NCI-H2171 (cell line): ENCODE measurements at regions not wholly inside any gene's neighbourhood (a gene's known extent, or its start where the extent isn't known, plus 50 kb on each side); places are given as distances from the start of the nearest gene placed in this dataset.

Experiments used
- DNase-seq: peaks from one replicate; lab custom pipeline; 2025; lab: John Stamatoyannopoulos, UW

DNA sequence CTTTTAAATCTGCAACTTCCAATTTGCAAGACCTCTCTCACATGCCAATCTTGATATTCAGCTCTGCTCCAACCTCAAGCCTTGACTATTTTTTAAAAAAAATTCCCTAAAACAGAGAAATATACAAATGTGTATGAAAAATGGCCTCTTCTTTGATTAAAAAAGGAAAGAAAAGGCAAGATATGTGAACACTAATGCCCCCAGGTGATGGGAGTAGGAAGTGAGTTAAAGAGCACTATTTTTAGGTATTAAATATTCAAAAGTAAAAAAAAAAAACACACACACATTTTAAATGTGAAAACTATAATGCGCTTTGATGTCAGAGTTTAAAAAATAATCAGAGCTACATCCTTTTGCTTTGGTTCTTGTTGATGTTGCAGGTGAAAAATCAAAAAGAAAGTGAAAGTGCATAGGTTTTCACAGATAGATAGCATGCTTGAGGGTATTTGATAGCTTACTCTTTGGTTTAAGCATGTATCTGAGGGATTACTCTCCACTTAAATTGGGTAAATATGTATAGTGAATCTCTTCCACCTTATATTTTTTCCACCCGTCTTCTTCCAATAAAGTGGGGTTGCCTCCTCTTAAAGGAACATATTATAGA lies 406.0 kb upstream of the POU3F3 start:
- DNase-seq, result no peak

DNA sequence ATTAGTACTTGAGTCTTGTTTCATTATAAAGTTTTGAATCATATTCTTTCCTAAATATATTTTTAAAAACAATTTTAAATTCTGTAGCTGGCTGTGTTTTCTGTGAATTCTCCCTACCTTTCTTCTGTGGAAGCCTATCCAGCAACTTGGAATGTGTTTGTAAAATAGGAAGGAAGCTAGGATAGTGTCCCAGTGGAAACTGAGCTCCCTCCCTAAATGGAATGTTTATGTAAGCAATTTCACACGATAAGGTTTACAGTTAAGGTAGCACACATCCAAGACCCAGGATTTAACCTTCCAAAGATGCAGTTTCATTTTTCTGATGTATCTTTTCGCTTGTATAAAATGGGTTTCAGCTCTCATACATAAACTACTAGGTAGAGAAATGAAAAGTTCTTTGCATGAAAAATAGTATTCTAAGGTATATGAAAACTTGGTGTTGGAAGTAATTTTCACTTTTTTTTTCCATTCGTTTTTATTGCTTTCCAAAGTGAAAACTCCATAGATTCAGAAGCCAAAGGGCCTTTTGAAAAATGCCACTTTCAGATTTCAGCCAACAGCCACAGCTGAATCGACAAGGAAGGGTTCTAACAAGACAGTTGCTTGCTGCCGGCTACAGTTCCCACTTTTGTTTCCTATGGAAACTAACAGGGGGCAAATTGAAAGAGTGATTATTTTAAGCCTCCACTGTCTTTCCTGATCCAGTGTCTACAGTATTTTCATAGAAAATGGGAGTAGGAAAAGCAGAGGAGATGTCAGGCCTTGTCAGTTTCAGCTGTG lies 405.1 kb upstream of the POU3F3 start:
- DNase-seq, result no peak

DNA sequence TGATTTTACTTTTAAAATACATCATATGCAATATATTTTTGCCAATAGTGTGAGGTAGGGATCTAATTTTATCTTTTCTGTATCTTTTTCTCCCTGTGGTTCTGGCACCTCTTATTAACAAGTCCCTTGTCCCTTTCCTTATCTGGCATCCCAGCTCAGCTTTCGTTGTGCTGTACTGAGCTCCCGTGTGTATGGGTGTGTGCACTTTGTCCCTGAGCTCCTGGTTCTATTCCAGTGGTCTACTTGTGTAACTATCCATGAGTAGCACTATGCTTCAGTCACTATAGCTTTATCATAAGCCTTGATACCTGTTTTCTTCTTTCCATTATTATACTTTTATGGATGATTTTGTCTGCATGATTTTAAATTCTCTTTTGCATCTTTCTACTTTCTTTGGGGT lies 401.4 kb upstream of the POU3F3 start:
- no peak for DNase-seq

DNA sequence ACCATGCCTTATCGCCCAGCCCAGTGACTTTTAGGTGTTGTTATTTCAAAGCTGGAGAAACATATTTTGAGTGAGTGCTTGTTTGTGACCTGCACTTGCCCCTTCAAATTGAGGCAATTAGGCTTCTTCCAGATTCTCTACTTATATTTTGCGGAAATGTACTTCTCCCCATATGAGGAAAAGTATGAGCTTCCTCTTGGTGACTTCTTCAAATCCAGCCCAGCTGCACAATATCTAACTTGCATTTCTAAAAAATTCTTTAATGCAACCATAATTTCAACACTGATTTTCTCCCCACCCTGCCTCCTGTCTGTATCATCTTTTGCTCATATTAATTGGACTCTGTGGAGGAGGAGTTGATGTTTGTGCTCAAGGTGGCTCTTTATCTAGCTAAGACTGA lies 391.2 kb upstream of the POU3F3 start:
- DNase-seq, result no peak

DNA sequence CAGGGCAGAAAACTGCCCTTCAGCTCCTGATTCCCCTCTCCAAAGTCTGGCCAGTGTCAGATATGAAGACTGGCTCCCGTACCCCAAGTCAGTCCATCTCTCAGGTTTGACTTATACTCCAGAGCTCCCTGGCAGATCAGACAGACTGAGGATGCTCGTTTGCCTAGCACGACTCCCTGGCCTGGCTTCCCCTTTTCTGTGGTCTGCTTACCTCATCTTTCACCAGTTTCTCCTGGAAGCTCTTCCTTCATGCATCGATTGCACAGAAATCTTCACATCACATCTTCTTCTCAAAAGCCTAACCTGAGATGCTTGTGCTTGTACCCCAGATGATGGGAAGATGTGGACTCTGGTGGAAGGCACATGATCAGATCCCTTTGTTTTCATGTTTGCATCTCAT lies 387.9 kb upstream of the POU3F3 start:
- no peak for DNase-seq

DNA sequence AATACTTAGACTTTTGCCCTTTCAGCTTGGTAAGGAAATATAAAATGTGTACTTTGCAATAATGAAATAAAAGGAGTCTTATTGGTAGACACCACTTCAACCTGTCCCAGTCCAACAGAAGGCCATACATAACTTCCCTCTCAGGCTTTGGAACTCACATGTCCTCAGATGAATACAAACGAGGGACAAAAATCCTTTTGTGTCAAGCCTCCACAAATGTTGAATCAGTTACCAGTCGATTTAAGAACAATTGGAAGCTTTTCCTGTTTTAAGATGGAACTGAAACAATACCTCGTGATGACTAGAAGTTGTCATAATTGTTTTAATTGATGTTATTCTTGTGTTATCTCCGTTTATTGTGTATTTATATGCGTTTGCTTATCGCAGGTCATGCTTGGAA lies 385.1 kb upstream of the POU3F3 start:
- no peak for DNase-seq

DNA sequence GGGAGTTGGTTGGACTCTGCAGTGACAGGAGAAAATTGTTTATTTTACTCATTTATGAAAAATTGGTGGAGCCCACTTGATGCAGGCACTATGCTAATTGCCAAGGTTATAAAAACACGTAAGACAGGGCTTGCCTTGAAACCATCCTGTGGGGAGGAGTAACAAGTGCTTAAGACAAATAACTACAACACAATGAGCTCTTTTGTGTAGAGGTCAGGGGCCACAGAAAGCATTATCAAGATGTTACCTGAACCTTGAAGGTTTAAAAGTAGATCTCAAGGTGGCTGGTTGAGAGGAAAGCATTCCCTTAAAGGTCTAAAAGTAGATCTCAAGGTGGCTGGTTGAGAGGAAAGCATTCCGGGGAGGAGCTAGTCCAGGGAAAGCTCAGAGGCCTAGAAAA lies 381.8 kb upstream of the POU3F3 start:
- no peak for DNase-seq

DNA sequence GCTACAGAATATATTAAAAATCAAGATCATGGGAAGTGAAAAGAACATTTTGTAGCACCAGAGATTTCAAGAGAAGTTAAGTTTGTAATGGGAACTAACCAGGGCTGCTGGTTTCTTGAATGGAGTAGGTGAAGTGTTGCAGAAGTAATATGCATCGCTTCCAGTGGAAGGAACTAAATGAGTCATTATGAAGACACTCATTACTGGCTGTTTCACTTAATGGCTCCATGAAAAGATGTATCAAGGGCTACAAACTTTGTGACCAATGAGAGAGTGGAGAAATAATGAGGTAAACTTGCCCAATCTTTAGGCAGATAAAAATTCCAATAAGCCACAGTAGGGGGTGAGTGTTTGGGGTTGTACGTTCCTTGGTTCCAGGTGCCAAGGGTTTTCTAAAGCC lies 380.4 kb upstream of the POU3F3 start:
- no peak for DNase-seq

DNA sequence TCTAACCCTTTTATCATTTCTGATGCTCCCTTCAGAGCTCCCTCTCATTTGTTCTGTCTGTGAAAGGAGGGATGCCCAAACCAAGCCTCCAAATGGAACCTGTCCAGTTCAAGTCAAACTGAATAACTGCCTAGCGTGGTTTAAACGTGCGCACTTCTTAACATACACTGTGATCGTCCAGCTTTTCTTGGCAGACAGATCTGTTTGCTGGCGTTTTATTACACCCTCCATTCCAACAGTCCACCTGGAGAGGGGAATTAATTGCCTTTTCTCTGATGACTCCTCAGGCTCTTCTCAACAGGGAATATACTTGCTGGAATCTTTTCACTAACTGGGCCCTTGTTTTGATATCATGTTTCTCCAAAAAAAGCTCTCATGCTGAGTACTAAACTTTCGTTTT lies 379.2 kb upstream of the POU3F3 start:
- DNase-seq, result no peak

DNA sequence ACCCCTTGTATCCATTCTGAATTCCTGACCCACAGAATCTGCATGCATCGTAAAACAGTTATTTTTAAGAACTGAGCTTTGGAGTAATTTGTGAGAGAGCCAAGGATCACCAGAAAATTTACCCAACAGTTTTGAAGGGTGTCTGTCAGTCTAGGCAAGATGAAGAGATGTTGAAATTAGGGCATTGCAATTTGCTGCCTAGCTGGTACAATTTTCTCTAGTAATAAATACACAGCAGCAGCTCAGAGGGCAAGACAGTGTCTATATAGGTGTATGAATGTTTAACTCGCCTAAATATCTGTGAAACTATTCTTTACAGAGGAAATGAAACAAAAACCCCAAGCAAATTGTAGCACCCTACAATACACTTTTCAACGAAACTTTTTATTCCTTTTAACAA lies 377.8 kb upstream of the POU3F3 start:
- DNase-seq, result no peak

DNA sequence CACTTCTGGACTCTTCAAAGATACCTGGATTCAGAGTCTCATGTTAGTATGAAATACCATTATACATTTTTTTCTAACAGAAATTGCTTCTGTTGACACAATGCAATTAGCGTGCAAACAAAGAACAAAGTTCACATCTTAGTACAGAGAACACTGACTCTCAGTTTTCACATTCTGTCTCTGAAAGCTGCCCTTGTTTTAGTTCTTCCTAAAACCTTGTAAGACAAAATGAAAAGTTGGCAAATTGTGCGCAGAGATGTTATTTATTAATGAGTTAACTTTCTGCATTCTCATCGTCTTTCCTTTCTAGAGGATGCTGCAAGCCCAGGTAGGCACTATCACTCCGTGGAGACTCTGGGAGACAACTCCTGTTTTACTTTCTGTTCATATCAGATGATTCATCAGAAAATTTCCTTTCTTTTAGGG lies 377.3 kb upstream of the POU3F3 start:
- DNase-seq, result no peak

DNA sequence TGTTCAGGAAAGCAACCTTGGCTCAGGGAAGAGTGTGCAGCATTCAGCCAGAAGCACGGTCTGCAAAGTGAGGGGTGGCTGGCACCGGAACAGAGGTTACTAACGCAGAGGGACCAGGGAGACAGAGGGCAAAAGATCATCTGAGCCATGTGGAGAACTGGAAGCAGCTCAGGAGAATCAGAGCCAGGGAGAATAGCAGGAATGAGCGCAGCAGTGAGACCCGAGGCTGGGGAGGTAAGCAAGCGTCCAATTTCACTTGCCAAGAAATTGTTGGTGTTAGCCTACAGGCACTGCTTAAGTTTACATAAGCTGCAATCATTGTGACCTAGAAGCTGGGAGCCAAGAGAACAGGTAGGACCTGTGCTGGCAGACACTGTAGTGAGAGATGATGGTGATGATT lies 372.6 kb upstream of the POU3F3 start:
- no peak for DNase-seq

DNA sequence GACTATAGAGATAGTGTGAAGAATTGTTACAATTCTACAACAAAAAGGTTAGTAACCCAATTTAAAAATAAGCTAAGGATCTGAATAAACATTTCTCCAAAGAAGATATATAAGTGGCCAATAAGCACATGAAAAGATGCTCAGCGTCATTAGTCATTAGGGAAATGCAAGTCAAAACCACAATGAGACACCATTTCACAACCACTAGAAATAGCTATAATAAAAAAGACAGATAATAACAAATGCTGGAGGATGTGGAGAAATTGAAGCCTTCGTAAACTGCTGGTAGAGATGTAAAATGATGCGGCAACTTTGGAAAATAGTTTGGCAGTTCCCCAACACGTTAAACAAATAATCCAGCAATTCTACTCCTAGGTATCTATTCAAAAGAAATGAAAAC lies 366.5 kb upstream of the POU3F3 start:
- DNase-seq, result no peak

DNA sequence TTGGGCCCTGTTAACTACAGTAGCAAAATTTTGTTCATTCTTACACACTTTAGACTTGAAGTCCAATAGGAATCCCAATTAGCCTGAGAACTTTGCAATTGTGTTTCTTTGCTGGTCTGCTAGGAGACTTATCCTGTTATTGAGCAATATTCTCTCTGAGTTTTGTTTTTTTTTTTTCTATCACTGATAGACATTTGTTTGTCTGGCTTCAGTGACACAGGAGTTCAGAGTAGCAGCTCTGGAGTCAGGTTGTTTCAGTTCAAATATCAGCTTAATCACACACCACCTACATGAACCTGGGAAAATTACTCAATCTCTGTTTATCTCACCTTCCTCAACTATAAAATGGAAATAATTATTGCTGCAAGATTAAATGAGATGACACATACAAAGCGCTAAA lies 360.2 kb upstream of the POU3F3 start:
- DNase-seq, result no peak

DNA sequence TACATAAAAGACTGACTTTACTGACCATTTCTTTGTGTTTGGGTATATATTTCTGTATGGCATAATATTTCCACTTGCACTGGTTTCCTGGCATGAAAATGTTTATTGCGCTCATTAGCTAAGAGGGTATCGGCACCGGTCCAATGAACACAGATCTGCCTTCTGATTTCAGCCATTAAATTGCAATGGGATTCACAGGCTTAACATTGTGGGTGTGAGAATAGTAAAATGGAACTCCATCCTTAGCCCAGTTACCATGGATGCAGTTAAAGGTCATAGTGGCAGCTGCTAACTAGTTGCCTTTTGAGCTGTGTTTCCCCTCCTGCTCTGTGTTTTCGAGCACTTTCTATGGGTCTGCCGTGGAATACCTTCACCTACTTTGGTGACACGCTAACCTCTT lies 352.6 kb upstream of the POU3F3 start:
- DNase-seq, result no peak

DNA sequence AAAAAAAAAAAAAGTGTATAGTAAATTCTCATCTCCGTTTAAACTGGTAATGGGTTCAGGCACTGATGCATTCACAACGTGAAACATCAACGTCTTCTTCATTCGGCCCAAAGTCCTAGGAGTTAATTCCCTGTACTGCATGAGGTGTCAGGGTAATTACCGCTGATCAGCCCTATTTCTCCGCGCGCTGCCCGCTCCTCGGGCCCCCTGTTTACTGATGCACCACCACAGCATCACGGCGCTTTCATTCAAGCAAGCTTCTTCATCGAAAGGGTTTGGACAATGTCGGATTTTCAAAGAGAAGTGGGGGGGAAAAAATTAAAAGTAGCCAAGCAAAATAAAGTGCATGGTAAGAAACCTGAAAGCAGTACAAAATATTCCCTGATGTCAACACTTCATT lies 352.0 kb upstream of the POU3F3 start:
- DNase-seq, result no peak

DNA sequence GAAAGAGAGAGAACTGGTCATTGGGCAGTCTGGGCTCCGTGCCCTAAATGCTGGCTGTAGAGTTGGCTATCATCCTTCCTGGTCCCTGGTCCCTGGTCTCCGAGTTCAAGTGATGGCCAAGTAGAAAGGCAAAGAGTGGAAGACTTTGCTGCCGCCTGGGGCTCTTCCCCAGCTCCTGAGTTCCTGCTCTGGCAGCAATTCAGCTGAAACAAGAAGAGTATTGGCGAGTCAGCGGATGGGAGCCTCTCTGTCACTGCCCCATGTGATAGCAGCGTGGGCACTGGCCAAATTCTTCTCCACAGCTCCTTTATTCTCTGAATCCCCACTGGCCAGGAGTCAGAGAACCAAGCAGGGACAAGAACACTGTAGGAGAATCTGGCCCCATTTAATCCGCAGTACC lies 351.0 kb upstream of the POU3F3 start:
- DNase-seq, result no peak

DNA sequence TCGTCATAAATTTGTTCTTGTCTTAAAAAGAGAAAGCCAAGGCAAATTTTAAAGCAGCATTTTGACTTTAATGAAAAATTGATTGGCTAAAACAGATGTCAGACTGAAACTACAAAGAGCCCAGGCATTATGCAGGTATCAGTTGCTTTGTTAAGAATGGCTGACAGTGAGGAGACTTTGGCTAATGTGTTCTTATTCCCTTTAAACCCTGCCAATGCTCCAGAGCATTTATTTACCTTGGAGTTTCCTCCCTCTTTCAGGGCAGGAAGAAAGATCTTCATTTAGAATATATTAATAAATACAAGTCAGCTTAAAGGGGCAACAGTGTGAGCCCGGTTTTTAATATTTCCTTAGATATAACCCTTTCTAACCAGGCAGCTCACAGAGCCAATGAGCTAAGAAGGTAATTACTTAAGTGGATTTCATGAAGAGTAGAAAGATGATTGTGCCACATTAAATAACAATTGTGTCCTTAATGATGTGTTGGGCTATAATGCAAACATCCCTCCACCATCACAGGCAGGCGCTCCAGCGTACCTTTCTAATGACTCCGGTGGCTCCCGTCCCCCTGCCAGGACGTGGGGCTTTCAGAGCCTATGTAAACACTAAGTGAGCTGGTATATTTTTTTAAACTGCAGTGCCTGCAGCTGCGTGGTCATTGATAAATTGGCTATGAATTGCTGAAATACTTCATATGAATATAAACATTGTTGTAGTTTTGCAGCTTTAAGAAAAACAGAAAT lies 349.4 kb upstream of the POU3F3 start:
- no peak for DNase-seq

DNA sequence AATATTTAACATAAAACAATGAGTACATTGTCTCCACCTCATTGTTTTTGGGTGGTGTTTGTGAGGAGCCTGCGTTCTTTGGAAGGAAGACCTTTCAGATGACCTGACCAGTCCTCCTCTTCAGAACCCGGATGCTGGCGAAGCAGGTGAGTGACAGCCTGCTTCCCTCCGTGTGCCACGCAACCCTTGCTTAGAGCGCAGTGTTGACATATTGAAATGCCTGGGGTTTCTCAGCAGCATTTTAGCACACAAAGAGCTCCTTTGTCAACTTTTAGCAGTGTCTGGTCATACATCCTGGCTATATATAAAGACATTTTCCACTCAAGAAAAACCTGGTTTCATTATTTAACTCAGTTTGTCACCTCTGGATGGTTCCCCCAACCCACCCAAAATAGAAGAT lies 335.7 kb upstream of the POU3F3 start:
- no peak for DNase-seq

DNA sequence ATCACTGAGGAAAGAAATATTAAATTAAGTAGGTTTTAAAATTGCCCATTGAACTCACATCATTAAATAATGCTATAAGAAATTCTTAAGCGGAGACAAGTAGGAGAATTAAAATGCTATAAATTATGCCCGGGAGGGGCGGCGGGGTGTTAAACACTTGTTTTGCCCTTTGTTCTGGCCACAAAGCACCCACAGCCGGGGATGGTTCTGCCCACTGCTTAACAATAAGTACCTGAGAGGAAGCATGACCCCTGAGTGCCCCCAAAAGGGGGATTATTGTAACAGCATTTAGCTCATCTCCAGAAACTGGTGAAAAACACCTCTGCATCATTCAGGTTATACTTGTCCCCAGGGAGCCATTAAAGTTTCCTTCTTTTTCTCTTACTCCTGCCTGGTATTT lies 332.7 kb upstream of the POU3F3 start:
- DNase-seq, result no peak

DNA sequence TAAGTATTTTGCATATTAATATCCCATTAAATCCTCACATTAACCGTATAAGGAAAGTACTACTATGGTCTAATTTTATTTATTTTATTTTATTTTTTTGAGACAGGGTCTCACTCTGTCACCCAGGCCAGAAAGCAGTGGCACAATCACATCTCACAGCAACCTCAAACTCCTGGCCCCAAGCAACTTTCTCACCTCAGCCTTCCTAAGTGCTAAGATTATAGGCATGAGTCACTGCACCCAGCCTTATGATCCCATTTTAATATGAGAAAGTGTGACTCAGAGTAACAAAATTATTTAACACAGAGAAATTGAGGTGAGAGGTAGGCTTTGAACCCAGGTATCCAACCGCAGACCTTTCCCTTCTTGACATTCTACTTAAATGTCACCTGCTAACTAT lies 330.0 kb upstream of the POU3F3 start:
- DNase-seq, result no peak

DNA sequence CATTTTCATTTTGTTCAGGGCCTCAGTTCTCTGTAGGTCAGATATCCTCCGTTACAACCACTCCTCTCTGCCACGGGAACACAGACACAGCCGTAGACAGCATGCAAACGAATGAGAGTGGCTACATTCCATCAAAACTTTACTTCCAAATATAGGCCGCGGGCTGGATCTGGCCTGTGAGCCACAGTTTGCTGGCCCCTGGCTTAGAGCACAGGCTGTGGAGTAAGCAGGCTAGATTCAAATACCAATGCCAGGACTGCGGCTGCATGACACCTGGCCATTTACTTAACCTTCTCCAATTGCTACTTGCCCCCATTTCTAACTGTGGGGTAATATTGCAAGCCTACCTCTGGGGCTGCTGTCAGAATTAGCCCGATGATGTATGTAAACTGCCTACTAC lies 325.8 kb upstream of the POU3F3 start:
- DNase-seq, result no peak

DNA sequence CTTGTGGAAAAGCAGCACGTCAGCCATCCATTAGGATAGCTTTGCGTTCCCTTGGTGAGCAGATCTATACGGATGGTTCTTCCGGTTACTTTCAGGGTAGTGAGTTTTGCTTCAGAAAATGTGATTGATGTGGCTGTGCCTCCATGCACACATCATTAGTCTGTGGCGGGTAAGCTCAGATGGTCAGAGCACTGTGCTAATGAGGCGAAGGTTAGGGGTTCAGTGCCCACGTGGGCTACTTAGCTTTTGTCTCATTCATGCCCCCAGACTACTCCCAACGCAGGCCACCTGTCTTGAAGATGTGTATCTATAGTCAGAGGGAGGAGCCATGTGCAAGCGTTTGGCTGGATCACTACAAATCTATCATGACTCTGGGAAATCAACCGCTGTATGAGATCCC lies 322.8 kb upstream of the POU3F3 start:
- no peak for DNase-seq
